ENCODE measurements at regions not wholly inside any gene's neighbourhood (a gene's known extent, or its start where the extent isn't known, plus 50 kb on each side); places are given as distances from the start of the nearest gene placed in this dataset.
"Not testable (repeated sequence)": the region's sequence is repeated elsewhere in the genome, so short reads cannot be mapped to it uniquely, and the experiment has no call there.

DNA sequence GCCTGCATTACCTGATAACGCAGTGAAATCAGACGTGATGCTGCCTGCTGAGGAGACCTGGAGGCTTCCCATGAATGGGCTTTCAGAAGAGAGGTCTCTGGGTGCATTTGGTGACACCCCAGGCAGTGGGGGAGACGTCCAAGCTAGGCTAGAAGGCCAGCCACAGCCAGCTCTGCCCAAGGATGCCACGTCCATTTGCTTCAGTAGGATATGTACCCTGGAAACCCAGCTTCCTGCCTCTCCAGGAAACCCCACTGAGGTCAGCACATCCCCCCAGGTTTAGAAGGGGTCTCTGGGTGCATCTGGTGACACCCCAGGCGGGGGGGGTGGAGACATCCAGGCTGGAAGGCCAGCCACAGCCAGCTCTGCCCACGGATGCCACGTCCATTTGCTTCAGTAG lies 2844.6 kb downstream of the RPIA start:
- TF ChIP-seq, protein P1, sequence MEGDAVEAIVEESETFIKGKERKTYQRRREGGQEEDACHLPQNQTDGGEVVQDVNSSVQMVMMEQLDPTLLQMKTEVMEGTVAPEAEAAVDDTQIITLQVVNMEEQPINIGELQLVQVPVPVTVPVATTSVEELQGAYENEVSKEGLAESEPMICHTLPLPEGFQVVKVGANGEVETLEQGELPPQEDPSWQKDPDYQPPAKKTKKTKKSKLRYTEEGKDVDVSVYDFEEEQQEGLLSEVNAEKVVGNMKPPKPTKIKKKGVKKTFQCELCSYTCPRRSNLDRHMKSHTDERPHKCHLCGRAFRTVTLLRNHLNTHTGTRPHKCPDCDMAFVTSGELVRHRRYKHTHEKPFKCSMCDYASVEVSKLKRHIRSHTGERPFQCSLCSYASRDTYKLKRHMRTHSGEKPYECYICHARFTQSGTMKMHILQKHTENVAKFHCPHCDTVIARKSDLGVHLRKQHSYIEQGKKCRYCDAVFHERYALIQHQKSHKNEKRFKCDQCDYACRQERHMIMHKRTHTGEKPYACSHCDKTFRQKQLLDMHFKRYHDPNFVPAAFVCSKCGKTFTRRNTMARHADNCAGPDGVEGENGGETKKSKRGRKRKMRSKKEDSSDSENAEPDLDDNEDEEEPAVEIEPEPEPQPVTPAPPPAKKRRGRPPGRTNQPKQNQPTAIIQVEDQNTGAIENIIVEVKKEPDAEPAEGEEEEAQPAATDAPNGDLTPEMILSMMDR (conservative IDR thresholded peaks at IDR 0.05) = not testable (repeated sequence)
- TF ChIP-seq EZH2 (IDR thresholded peaks at IDR 0.05; ENCODE audit: low read depth) = not testable (repeated sequence)
